Astrocyte (in vitro differentiated cells and primary cell): ENCODE measurements at regions not wholly inside any gene's neighbourhood (a gene's known extent, or its start where the extent isn't known, plus 50 kb on each side); places are given as distances from the start of the nearest gene placed in this dataset.

Experiments
- EZH2 ChIP-seq: IDR thresholded peaks from 2 replicates; pipeline ENCODE4 v1.6.1; 2012; ENCODE audit warnings: mild to moderate bottlenecking, low read length, inconsistent platforms; ENCODE audit not compliant: insufficient read depth
- TF ChIP-seq, protein P1 (sequence below): IDR thresholded peaks from 2 replicates; pipeline ENCODE4 v1.5.1; 2011; ENCODE audit warnings: low read depth, mild to moderate bottlenecking, inconsistent platforms, low read length, moderate library complexity; ENCODE audit not compliant: insufficient read depth

DNA sequence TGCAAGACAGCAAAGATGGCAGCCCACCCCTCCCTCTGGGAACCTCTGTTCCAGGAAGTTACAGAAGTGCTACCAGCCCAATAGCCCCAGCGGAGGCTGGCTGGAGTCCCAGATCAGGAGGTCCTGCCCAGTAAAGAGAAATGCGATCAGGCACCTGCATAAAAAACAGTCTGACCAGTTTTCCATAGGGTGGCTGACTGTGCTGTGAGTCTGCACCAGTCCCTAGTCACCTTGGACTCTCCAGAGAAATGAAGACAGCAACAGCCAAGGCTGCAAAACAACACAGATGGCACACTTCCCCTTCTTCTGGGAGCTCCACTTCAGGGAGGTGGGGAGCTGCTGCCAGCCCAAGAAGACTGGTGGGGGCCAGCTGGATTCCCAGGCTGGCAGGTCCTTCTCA lies 265.5 kb upstream of the PCSK5 start:
- TF ChIP-seq, protein P1, sequence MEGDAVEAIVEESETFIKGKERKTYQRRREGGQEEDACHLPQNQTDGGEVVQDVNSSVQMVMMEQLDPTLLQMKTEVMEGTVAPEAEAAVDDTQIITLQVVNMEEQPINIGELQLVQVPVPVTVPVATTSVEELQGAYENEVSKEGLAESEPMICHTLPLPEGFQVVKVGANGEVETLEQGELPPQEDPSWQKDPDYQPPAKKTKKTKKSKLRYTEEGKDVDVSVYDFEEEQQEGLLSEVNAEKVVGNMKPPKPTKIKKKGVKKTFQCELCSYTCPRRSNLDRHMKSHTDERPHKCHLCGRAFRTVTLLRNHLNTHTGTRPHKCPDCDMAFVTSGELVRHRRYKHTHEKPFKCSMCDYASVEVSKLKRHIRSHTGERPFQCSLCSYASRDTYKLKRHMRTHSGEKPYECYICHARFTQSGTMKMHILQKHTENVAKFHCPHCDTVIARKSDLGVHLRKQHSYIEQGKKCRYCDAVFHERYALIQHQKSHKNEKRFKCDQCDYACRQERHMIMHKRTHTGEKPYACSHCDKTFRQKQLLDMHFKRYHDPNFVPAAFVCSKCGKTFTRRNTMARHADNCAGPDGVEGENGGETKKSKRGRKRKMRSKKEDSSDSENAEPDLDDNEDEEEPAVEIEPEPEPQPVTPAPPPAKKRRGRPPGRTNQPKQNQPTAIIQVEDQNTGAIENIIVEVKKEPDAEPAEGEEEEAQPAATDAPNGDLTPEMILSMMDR, result no peak
- no peak for TF ChIP-seq EZH2
